SW480 (cell line): ENCODE measurements at regions not wholly inside any gene's neighbourhood (a gene's known extent, or its start where the extent isn't known, plus 50 kb on each side); places are given as distances from the start of the nearest gene placed in this dataset.
"Not testable (repeated sequence)": the region's sequence is repeated elsewhere in the genome, so short reads cannot be mapped to it uniquely, and the experiment has no call there.

ENCODE experiments used
- DNase-seq: peaks from one replicate; pipeline ENCODE4 v3.0.0-alpha.2; 2016; ENCODE audit warnings: low spot score

DNA sequence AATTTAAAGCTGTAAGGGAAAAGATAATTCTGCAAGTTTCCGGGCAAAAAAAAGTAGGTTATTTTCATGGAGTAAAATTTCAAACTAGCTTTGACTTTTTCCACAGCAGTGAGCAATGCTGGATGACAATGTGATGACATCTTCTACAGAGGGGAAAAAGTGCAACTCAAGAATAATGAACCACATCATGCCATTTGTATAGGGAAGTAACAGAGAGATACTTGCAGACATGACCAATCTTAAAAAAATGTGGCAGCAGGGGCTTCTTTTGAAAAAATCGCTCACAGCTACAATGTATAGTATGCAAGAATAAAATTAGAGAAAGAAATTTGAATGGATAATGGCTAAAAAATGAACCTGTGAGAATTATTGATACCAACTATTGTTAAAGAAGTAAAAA lies 115.5 kb downstream of the DHRS2 start:
- DNase-seq: no peak

- no peak for DNase-seq
Measured at GRCh38 chr14:23763394-23763793, 127.2 kb downstream of the DHRS2 start.

DNA sequence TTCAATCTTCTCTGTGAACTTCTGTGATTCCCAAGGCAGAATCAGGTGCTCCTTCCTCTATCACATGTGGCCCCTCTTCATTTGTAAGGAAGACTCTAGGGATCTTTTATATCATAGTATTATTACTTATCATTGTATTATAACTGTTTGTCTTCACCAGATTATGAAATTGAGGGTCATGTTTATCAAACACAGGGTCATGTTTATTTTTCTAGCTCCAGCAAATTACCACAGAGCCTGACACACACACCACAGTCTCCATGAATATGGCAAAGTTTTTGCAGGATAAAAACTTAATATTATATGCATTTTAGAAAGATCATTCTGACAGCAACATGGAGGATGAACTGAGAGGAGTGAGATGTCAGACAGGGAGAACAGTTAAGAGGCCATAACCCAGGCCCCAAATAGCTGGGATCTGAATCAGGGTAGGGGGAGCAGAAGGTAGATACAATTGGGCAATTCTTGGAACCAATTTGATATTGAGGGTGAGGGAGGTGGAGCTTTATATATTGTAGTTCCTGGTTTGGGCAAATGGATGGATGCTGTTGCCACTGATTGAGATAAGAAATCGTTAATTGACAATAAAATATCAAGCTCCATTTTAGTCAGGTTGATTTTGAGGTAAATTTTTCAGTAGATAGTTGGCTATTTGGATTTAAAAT lies 130.7 kb downstream of the DHRS2 start:
- DNase-seq: no peak

GRCh38 chr14:23769221-23769728 lies 133.1 kb downstream of the DHRS2 start:
- DNase-seq: not testable (repeated sequence)

GRCh38 chr14:23773981-23774380 lies 137.8 kb downstream of the DHRS2 start:
- no peak for DNase-seq

GRCh38 chr14:23776296-23776695 lies 140.1 kb downstream of the DHRS2 start:
- no peak for DNase-seq

DNA sequence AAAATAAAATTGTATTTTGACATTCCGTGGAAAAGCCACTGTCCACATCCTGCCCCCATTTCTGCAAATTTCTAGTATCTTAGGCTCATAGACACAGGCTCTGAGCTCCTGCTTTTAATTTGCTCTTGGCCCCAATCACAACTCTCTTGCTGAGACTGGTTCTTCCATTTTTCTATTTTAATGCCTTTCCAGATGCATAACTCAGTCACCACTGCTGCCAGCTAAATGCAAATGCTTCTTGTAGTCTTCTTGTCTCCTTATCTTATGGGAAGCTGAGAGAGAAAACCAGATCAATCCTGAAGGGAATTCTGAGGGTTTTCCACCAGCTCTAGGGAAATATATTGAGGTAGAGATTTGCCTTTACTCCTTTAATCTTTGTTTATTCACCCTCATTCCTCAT lies 149.0 kb downstream of the DHRS2 start:
- no peak for DNase-seq

DNA sequence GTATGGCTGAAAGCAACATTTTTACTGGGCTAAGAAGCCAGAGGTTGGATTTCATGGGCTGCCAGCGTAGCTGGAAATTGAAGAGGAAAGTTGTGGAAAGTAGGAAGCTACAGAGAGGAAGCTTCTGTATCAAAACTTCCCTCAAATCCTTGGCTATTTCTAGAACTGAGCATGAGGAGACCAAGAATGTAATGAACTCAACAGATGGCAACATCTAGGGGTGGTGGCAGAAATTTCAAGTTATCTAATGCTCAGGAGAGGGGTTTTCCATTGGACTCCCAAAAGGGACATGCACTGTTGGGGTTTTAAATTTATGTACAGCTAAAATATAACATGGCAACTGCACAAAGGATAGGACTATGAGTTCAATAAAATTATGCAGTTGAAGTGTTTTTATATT lies 151.3 kb downstream of the DHRS2 start:
- DNase-seq: no peak

GRCh38 chr14:23789696-23790095 lies 153.5 kb downstream of the DHRS2 start:
- DNase-seq: no peak

GRCh38 chr14:23793532-23793931 lies 157.4 kb downstream of the DHRS2 start:
- no peak for DNase-seq

DNA sequence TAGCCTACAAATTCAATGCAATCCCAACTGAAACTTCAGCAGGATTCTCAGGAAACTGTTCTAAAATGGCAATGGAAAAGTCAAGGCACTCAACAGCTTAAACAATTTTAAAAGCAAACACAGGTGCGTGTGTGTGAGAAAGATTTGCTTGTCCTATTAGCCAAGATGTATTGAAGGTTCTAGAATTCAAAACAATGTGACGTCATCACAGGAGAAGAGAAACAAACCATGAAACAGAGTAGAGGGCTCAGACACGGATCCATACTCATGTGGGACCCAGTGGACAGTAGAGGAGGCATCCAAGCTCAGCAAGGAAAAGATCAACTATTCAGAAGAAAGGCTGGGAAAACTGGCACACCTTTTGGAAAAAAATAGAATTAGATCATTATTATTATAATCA lies 152.8 kb upstream of the DHRS4 start:
- no peak for DNase-seq

- no peak for DNase-seq
Measured at GRCh38 chr14:23801766-23802165, 151.8 kb upstream of the DHRS4 start.

GRCh38 chr14:23804817-23805216 lies 148.8 kb upstream of the DHRS4 start:
- DNase-seq: no peak

DNA sequence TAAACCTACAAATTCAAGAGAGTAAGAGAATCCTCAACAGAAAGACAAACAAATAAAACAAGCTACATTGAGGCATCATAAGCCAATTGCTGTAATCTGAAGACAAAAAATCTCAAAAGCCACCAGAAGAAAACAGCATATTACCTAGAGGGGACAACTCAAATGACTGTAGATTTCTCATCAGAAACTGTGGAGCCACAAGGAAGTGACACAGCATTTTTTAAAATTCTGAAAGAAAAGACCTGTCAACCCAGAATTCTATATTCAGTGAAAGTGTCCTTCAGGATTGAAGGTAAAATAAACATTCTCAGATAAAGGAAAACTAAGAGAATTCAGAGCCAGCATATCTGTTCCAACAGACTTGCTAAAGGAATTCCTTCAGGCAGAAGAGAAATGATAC lies 147.8 kb upstream of the DHRS4 start:
- no peak for DNase-seq

DNA sequence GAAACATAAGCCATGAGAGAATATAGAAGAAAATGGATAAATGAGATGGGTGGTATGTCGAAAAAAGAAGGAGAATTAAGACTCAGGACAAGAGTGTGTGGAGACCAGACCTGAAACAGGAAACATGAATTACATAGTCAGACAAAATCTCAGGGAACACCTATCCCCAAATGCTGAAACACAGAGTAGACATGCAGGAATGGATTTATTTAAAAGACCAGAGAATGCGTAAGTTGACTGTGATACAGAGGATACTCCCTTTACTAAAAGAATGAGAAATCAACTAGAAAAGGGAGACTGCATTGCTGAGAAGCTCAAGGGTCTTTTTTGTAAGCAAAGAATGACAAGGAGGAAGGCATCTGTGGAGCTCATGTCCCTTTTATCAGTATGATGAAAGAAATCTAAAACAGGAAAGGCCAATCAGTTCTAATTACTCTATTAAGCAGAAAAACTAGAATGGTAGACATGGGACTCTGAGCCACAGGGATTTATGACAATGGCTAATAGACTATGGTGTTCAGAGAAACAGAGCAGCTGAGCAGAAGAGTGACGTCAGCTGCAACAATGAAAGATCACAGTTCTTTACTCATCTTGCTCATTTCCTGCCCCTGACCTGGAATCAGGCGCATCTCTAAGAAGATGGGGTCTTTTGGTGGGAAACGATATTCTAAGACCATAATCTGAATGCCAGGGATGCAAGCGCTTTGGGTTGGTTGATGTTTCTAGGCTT lies 138.9 kb upstream of the DHRS4 start:
- no peak for DNase-seq

- peak; percentile 17 for DNase-seq
Measured at GRCh38 chr14:23816371-23816770, 137.2 kb upstream of the DHRS4 start.

DNA sequence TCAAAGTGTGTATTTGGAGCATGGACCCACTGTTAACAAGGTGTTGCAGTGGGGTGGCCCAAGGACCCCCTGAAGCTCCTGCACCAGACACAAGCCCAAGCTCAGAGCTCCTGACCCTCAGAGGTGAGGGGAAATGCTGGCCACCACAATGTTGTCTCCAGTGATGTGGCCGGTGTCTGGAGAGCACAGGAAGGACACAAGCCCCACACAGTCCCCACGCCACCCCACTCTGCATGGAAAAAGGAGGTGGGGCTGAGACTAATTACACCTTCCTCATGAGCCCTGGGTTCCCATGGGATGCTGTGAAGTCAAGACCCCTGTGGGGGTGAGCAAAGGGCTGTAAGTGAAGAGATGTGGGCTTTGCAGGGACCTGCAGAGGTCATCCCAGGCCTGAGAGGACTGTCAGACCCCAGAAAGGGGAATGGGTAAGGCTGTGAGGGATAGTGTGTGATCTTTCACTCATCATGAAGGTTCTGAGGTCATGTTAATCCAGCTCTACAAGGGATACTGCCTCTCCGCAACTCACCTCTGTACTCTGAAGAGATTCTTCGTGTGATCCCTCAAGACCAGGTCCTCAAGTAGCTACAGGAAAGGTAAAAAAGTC lies 136.3 kb upstream of the DHRS4 start:
- DNase-seq: no peak

DNA sequence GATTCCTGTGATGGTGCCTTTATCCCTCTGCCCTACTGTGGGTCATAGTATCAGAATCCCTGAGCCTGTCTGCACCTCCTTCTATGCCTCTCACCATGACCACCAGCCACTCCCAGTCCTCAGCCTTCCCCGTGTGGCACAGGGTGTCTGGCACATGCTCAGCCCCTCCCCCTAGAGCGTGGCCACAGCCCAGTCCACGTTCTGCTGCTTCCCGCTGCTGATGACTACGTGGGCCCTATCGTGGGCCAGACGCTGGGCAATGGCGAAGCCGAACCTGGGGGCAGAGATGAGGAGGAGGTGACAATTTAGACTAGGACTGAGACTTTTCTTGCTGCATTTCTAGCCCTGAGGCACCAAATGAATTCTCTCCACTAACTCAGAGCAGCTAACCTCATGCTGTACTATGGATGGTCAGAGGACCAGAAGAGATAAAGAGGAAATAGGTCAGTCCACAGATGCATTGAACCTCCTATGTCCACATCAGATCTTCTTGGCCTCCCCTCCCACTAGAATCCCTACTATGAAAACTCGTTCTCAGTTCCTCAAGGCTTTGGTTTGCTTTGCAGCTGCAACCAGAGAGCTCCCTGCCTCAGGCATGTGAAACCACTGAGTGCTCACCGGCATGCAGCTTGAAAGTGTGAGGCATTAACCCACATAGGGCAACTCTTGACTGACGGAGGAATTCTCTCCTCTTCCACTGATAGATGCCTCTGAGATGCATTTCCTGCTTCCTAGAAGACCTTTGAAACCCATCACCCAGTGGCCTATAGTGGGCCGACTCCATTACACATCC lies 126.3 kb upstream of the DHRS4 start:
- no peak for DNase-seq

DNA sequence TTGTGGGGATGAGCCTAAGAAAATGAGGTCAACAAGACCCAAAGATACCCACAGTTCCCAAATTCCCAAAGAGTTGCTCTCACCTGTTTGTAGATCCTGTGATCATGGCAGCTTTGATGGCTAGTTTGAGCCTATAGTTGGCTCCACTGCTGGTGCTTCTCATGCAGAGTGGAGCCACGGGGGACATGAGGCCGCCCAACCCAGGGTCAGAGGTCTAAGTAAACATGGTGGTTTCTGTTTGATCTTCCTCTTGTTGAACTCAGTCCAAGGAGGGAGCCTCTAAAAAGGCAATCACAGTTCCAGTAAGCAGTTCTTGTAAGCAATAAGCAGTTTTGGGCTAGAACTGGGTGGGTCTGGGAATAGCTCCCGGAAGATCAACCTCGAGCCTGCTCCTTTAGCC lies 125.6 kb upstream of the DHRS4 start:
- DNase-seq: peak; percentile 4

DNA sequence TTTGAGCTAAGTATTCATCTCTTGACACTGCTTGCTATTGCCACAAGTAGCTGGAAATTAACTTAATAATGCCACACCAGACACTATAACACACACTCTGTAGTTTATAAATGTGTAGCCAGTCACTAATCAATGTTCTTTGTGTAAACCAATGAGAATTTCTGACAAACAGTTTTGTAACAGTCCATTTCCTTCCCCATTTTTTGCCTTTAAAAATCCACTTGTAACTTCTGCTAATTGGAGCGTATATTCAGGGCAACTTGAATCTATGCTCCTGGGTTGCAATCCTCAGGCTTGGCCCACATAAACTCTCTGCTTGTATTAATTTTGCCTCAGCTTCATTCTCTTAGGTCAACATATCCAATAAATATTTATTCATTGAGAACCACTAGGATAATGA lies 125.0 kb upstream of the DHRS4 start:
- no peak for DNase-seq

GRCh38 chr14:23829736-23830471 lies 123.7 kb upstream of the DHRS4 start:
- peak; percentile 96 for DNase-seq

DNA sequence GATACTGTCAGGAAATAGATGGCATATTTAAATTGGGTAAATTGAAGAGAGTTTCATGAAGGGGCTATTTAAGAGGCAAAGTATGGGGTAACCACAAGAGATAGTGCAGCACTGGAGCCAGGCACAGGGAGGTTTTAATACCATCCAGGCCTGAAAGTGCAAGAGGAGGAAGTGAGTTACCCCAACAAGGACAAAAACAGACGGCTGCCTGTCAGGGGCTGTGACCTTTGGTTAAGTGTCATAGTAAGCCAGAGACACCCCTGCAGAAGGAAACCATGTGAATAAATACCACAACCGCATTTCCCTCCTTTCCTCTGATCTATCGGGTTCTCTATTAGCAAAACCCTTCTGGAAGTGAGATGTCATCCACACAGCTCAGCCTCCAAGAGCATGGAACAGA lies 122.0 kb upstream of the DHRS4 start:
- peak; percentile 36 for DNase-seq
